PC-3 (cell line): ENCODE measurements at regions not wholly inside any gene's neighbourhood (a gene's known extent, or its start where the extent isn't known, plus 50 kb on each side); places are given as distances from the start of the nearest gene placed in this dataset.

Experiments used
- EZH2 ChIP-seq: fragments of 300-600 bp; sonication (generic); IDR thresholded peaks from one replicate; pipeline ENCODE4 v1.6.1; 2017; ENCODE audit warnings: antibody characterized with exemption, mild to moderate bottlenecking, low read length; ENCODE audit not compliant: unreplicated experiment
- EZH2phosphoT487 ChIP-seq: fragments of 300-600 bp; sonication (generic); IDR thresholded peaks from 2 replicates; pipeline ENCODE4 v1.6.1; 2018; ENCODE audit warnings: mild to moderate bottlenecking, antibody characterized with exemption, low read length, borderline replicate concordance
- TF ChIP-seq, protein P1 (sequence below): fragments of 300-600 bp; sonication (generic); conservative IDR thresholded peaks from 2 replicates; pipeline ENCODE4 v1.5.1; 2017; ENCODE audit warnings: antibody characterized with exemption, low read depth, mild to moderate bottlenecking, low read length

DNA sequence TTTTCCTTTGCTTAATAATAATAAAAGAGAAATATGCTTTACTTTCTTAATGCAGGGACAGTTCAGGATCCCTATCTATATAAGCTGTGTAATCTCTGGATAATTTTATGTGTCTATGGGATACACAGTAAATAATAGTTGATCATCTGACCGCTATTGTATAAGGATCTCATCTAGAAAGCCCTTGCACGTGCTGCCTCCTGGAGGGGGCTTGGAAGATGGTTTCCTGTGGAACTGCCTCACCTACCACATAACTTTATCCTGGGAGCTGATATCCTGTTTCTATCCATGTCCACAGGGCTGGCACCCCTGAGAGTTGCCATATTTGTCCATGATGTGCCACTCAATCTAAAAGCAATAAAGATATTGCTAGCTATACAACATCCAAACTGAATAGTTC lies 139.3 kb upstream of the FRMPD4 start:
- TF ChIP-seq, protein P1, sequence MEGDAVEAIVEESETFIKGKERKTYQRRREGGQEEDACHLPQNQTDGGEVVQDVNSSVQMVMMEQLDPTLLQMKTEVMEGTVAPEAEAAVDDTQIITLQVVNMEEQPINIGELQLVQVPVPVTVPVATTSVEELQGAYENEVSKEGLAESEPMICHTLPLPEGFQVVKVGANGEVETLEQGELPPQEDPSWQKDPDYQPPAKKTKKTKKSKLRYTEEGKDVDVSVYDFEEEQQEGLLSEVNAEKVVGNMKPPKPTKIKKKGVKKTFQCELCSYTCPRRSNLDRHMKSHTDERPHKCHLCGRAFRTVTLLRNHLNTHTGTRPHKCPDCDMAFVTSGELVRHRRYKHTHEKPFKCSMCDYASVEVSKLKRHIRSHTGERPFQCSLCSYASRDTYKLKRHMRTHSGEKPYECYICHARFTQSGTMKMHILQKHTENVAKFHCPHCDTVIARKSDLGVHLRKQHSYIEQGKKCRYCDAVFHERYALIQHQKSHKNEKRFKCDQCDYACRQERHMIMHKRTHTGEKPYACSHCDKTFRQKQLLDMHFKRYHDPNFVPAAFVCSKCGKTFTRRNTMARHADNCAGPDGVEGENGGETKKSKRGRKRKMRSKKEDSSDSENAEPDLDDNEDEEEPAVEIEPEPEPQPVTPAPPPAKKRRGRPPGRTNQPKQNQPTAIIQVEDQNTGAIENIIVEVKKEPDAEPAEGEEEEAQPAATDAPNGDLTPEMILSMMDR = no peak
- TF ChIP-seq EZH2 (no peak), EZH2phosphoT487 (no peak)
